H9 (cell line): ENCODE measurements at regions not wholly inside any gene's neighbourhood (a gene's known extent, or its start where the extent isn't known, plus 50 kb on each side); places are given as distances from the start of the nearest gene placed in this dataset.

Source experiments
- DNase-seq: peaks from one replicate; pipeline ENCODE4 v3.0.0-alpha.2; 2017
- H2AFZ ChIP-seq: one replicate; pipeline ENCODE4 v1.6.1; 2013; ENCODE audit warnings: mild to moderate bottlenecking, low read length, control low read depth, moderate library complexity
- H2AK5ac ChIP-seq: 2 replicates; pipeline ENCODE4 v1.6.1; 2013; ENCODE audit warnings: low read length, control low read depth, mixed read lengths; ENCODE audit not compliant: insufficient read length
- H2BK120ac ChIP-seq: one replicate; pipeline ENCODE4 v1.6.1; 2013; ENCODE audit warnings: low read depth, mild to moderate bottlenecking, low read length, control low read depth, inconsistent platforms; ENCODE audit not compliant: poor library complexity, severe bottlenecking
- H2BK12ac ChIP-seq: 2 replicates; pipeline ENCODE4 v1.6.1; 2013; ENCODE audit warnings: low read length, control low read depth, mixed read lengths, low read depth; ENCODE audit not compliant: insufficient read length
- H2BK15ac ChIP-seq: 2 replicates; pipeline ENCODE4 v1.6.1; 2013; ENCODE audit warnings: low read depth, low read length, control low read depth
- H2BK20ac ChIP-seq: one replicate; pipeline ENCODE4 v1.6.1; 2013; ENCODE audit warnings: low read depth, mild to moderate bottlenecking, low read length, control low read depth, inconsistent platforms; ENCODE audit not compliant: poor library complexity, severe bottlenecking
- H2BK5ac ChIP-seq: 2 replicates; pipeline ENCODE4 v1.6.1; 2013; ENCODE audit warnings: low read length, control low read depth, mixed read lengths; ENCODE audit not compliant: insufficient read length
- H3K14ac ChIP-seq: 2 replicates; pipeline ENCODE4 v1.6.1; 2013; ENCODE audit warnings: low read length, control low read depth; ENCODE audit not compliant: insufficient read depth
- H3K18ac ChIP-seq: 2 replicates; pipeline ENCODE4 v1.6.1; 2013; ENCODE audit warnings: low read depth, mild to moderate bottlenecking, mixed read lengths, low read length, control low read depth; ENCODE audit not compliant: insufficient read length
- H3K23ac ChIP-seq: 2 replicates; pipeline ENCODE4 v1.6.1; 2013; ENCODE audit warnings: low read length, control low read depth, mixed read lengths, low read depth; ENCODE audit not compliant: insufficient read length
- H3K23me2 ChIP-seq: 2 replicates; pipeline ENCODE4 v1.6.1; 2013; ENCODE audit warnings: low read depth, mild to moderate bottlenecking, mixed read lengths, low read length, control low read depth; ENCODE audit not compliant: insufficient read length, poor library complexity, severe bottlenecking
- H3K27ac ChIP-seq: 2 replicates; pipeline ENCODE4 v1.5.1; 2013; ENCODE audit warnings: low read length, control low read depth, mixed read lengths, low read depth; ENCODE audit not compliant: insufficient read length
- H3K27me3 ChIP-seq: 2 replicates; pipeline ENCODE4 v1.6.1; 2013; ENCODE audit warnings: low read length, control low read depth, inconsistent platforms; ENCODE audit not compliant: insufficient read depth
- H3K4ac ChIP-seq: 2 replicates; pipeline ENCODE4 v1.6.1; 2013; ENCODE audit warnings: low read depth, mild to moderate bottlenecking, control low read depth, inconsistent platforms, low read length, moderate library complexity
- H3K4me1 ChIP-seq: 2 replicates; pipeline ENCODE4 v1.6.1; 2013; ENCODE audit warnings: low read length, control low read depth, inconsistent platforms; ENCODE audit not compliant: insufficient read depth
- H3K4me2 ChIP-seq: 2 replicates; pipeline ENCODE4 v1.6.1; 2013; ENCODE audit warnings: low read length, control low read depth, mixed read lengths; ENCODE audit not compliant: insufficient read length, insufficient read depth
- H3K56ac ChIP-seq: 2 replicates; pipeline ENCODE4 v1.6.1; 2013; ENCODE audit warnings: low read depth, mild to moderate bottlenecking, mixed read lengths, low read length, control low read depth; ENCODE audit not compliant: insufficient read length
- H3K79me1 ChIP-seq: 2 replicates; pipeline ENCODE4 v1.6.1; 2013; ENCODE audit warnings: low read depth, mild to moderate bottlenecking, moderate library complexity, low read length, control low read depth, inconsistent platforms; ENCODE audit not compliant: insufficient read depth, poor library complexity, severe bottlenecking
- H3K79me2 ChIP-seq: 2 replicates; pipeline ENCODE4 v1.6.1; 2013; ENCODE audit warnings: low read length, control low read depth, inconsistent platforms; ENCODE audit not compliant: insufficient read depth
- H3K9ac ChIP-seq: 2 replicates; pipeline ENCODE4 v1.6.1; 2013; ENCODE audit warnings: low read length, control low read depth, mixed read lengths; ENCODE audit not compliant: insufficient read length; ENCODE audit errors: extremely low read depth
- H3K9me3 ChIP-seq: one replicate; pipeline ENCODE4 v1.6.1; 2013; ENCODE audit warnings: low read depth, low read length, inconsistent platforms; ENCODE audit not compliant: control insufficient read depth
- H3T11ph ChIP-seq: one replicate; pipeline ENCODE4 v1.6.1; 2013; ENCODE audit warnings: mild to moderate bottlenecking, low read length, control low read depth, inconsistent platforms
- H4K20me1 ChIP-seq: one replicate; pipeline ENCODE4 v1.6.1; 2013; ENCODE audit not compliant: control insufficient read depth, insufficient read length, insufficient read depth
- H4K5ac ChIP-seq: 2 replicates; pipeline ENCODE4 v1.6.1; 2013; ENCODE audit warnings: low read depth, mild to moderate bottlenecking, mixed read lengths, low read length, control low read depth; ENCODE audit not compliant: insufficient read length
- H4K8ac ChIP-seq: replicated peaks from 2 replicates; pipeline ENCODE4 v1.6.1; 2013; ENCODE audit warnings: low read length, control low read depth, mixed read lengths, low read depth; ENCODE audit not compliant: insufficient read length
- H4K91ac ChIP-seq: 2 replicates; pipeline ENCODE4 v1.6.1; 2013; ENCODE audit warnings: low read depth, mild to moderate bottlenecking, moderate library complexity, mixed read lengths, low read length, control low read depth; ENCODE audit not compliant: insufficient read length
- H3K27ac Mint-ChIP-seq, 3 experiments: 2 replicates in 2 of 3; 3 replicates in 1 of 3; pipeline ENCODE4 v1.8.0; 2020 to 2021; ENCODE audit warnings: mixed read lengths in 3 of 3, mild to moderate bottlenecking in 1 of 3, moderate library complexity in 1 of 3
- H3K27me3 Mint-ChIP-seq: 2 replicates; pipeline ENCODE4 v1.8.0; 2021; ENCODE audit warnings: low read depth, mild to moderate bottlenecking, moderate library complexity, mixed read lengths
- H3K36me3 Mint-ChIP-seq, 3 experiments: 2 replicates in 2 of 3; 3 replicates in 1 of 3; pipeline ENCODE4 v1.8.0; 2020 to 2021; ENCODE audit warnings: low read depth in 3 of 3, mixed read lengths in 3 of 3; ENCODE audit not compliant: insufficient read depth in 1 of 3
- H3K4me1 Mint-ChIP-seq, 2 experiments: 2 replicates each; pipeline ENCODE4 v1.8.0; 2020; ENCODE audit warnings: mixed read lengths in 2 of 2
- H3K4me3 Mint-ChIP-seq, 2 experiments: 2 replicates in 1 of 2; 3 replicates in 1 of 2; pipeline ENCODE4 v1.8.0; 2020 to 2021; ENCODE audit warnings: mild to moderate bottlenecking in 2 of 2, mixed read lengths in 2 of 2, moderate library complexity in 1 of 2
- H3K9me3 Mint-ChIP-seq, 2 experiments: 2 replicates in 1 of 2; 3 replicates in 1 of 2; pipeline ENCODE4 v1.8.0; 2020; ENCODE audit warnings: mild to moderate bottlenecking in 2 of 2, mixed read lengths in 2 of 2, moderate library complexity in 1 of 2
- CTCF ChIP-seq: fragments of 200-600 bp; sonication (generic); conservative IDR thresholded peaks from 3 replicates; pipeline ENCODE4 v1.8.0; 2021; ENCODE audit warnings: antibody characterized with exemption, mild to moderate bottlenecking
- WGBS: extraction: QIAGEN DNeasy Blood & Tissue Kit; methylation state at CpG from one replicate; pipeline ENCODE4 v1.1.7; 2013; ENCODE audit warnings: missing lambda C conversion rate, low lambda C conversion rate, mixed read lengths; ENCODE audit not compliant: insufficient read length; ENCODE audit errors: extremely low coverage; 5-methylcytosine and 5-hydroxymethylcytosine counted together

- Histone ChIP-seq H4K8ac (no peak overlapping the region), H2BK120ac (no peak overlapping the region), H3K56ac (no peak overlapping the region), H3K18ac (no peak overlapping the region), H2BK5ac (no peak overlapping the region), H3K23ac (no peak overlapping the region), H3T11ph (no peak overlapping the region), H3K79me2 (no peaks in the 10 kb centered on the region), H3K4ac (no peak overlapping the region), H4K5ac (no peak overlapping the region), H3K14ac (no peak overlapping the region), H4K91ac (no peak overlapping the region), H2BK12ac (no peak overlapping the region), H3K27ac (no peak overlapping the region), H2AK5ac (no peak overlapping the region), H3K4me2 (no peak overlapping the region), H3K9me3 (peaks cover 3% of the 10 kb centered on the region), H3K23me2 (no peaks in the 10 kb centered on the region), H3K27me3 (no peaks in the 10 kb centered on the region), H2BK15ac (no peak overlapping the region), H2AFZ (no peak overlapping the region), H3K9ac (no peak overlapping the region), H4K20me1 (no peaks in the 10 kb centered on the region), H3K79me1 (no peaks in the 10 kb centered on the region), H3K4me1 (no peaks in the 10 kb centered on the region), H2BK20ac (no peak overlapping the region)
- Mint-ChIP-seq H3K9me3 (peaks cover 7 to 14% of the 10 kb centered on the region in 2 experiments), H3K36me3 (peaks cover 4 to 11% (median 7%) of the 10 kb centered on the region in 3 experiments), H3K4me1 (peaks cover 2 to 11% of the 10 kb centered on the region in 2 experiments), H3K27ac (no peak overlapping the region; a peak in 1 of 7 replicates), H3K27me3 (peaks cover 4% of the 10 kb centered on the region; the same call in 1 of the 2 replicates), H3K4me3 (no peak overlapping the region)
- no CpG with 5 or more reads among the region's 3 CpGs for WGBS
- DNase-seq: no peak
- no peak for TF ChIP-seq CTCF
Observed at GRCh38 chr7:107907-108306, 84.5 kb upstream of the FAM20C start.
